Kidney (tissue), 13 donors: ENCODE measurements at regions not wholly inside any gene's neighbourhood (a gene's known extent, or its start where the extent isn't known, plus 50 kb on each side); places are given as distances from the start of the nearest gene placed in this dataset.

Experiments used
- DNase-seq, 5 donors: peaks; one replicate each; pipeline ENCODE4 v3.0.0-alpha.2; 2013 to 2020
- FAIRE-seq: peaks from 2 replicates; lab custom pipeline; 2012; peaks lifted over from hg19 to GRCh38; lab: Jason Lieb, UNC
- H3K27ac ChIP-seq, 2 donors: one replicate each; pipeline ENCODE4 v1.7.0; 2013; ENCODE audit warnings: low read depth in 2 of 2, low read length in 2 of 2, inconsistent platforms in 1 of 2
- H3K27me3 ChIP-seq: one replicate; pipeline ENCODE4 v1.7.1; 2013; ENCODE audit warnings: low read length, inconsistent platforms; ENCODE audit not compliant: control insufficient read depth, insufficient read depth
- H3K36me3 ChIP-seq, 3 donors: one replicate each; pipeline versions ENCODE4 v1.7.0 to v1.7.1; 2013; ENCODE audit warnings: low read length in 3 of 3, control low read depth in 1 of 3, inconsistent platforms in 1 of 3; ENCODE audit not compliant: insufficient read depth in 3 of 3, control insufficient read depth in 2 of 3
- H3K4me1 ChIP-seq, 3 donors: one replicate each; pipeline versions ENCODE4 v1.7.0 to v1.7.1; 2013; ENCODE audit warnings: low read length in 3 of 3, inconsistent platforms in 1 of 3, low read depth in 1 of 3; ENCODE audit not compliant: control insufficient read depth in 2 of 3, insufficient read depth in 2 of 3
- H3K4me3 ChIP-seq, 3 donors: one replicate each; pipeline versions ENCODE4 v1.7.0 to v1.8.1; 2013; ENCODE audit warnings: low read length in 3 of 3, control low read depth in 1 of 3, inconsistent platforms in 1 of 3
- H3K9ac ChIP-seq, 3 donors: one replicate each; pipeline versions ENCODE4 v1.7.0 to v1.7.1; 2013; ENCODE audit warnings: low read length in 3 of 3, control low read depth in 1 of 3, inconsistent platforms in 1 of 3
- H3K9me3 ChIP-seq, 3 donors: one replicate each; pipeline versions ENCODE4 v1.7.0 to v1.7.1; 2013; ENCODE audit warnings: low read length in 3 of 3, control low read depth in 1 of 3, inconsistent platforms in 1 of 3; ENCODE audit not compliant: control insufficient read depth in 2 of 3, insufficient read depth in 1 of 3
- CTCF ChIP-seq: IDR thresholded peaks from 3 replicates; pipeline ENCODE4 v1.5.1; 2012; ENCODE audit warnings: mild to moderate bottlenecking, moderate library complexity, borderline replicate concordance; ENCODE audit not compliant: insufficient read depth; ENCODE audit errors: extremely low read depth
- intact Hi-C: fragments of 100-400 bp; cut with DNase I; formaldehyde crosslinking; loops from one replicate; pipeline ENCODE4 v1.11.1; 2022
- donor health status: control.
- donor health status: control.
- donor health status: control.
- donor health status: control.
- donor health status: control.
- donor health status: DM: yes; HTN: yes; CAD: no.
- donor health status: Normal renal cell carcinoma (clear cell type).

DNA sequence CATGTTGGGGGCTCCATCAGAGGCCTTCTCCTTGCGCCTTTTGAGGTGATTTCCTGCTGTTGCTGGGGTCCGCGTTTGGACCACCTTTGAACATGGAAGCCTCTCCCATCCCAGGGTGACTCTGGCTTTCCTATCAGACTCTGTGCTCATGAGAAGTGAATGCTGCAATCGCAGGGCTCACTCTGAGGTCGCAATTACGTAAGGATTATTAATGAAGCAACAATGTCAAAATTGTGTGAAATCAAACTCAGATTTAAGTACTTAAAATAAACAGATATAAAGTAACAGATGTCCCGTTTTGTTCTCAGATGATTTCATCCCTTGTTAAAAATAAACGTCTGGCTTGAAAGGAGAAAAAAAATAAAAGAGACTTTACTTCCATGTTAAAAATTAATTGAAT lies 634.2 kb downstream of the BNC2 start:
- H3K9me3 ChIP-seq, result no peaks in the 10 kb centered on the region
- no peaks in the 10 kb centered on the region for H3K36me3 ChIP-seq
- no peak overlapping the region for H3K4me3 ChIP-seq
- peaks cover 0 to under 1% (median 0%) of the 10 kb centered on the region in 3 donors for H3K4me1 ChIP-seq
- peak; percentile 90 for FAIRE-seq
- H3K27me3 ChIP-seq, result no peaks in the 10 kb centered on the region
- intact Hi-C loops, result no loop called here
- TF ChIP-seq CTCF, result no peak
- DNase-seq, result no peak
- no peak overlapping the region for H3K27ac ChIP-seq
- no peak overlapping the region for H3K9ac ChIP-seq

DNA sequence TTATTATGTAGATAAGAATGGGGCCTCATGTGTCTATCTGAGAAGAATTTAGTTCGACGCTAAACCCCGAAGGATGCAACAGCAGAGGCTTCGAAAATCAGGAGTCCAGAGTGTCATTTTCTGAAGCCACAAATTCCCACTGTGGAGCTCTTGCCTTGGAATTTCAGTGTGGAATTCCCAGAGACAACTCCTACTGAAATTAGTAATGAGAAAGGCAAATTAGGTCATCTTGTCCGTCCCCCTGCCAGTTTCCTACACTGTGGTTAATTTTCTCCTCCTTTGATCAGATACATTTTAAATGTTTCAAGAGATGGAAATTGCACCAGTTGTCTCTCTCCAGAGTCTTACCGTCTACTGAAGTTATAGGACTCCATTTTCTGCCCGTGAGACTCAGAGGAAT lies 633.6 kb downstream of the BNC2 start:
- H3K9ac ChIP-seq, result no peak overlapping the region
- H3K27me3 ChIP-seq, result no peaks in the 10 kb centered on the region
- TF ChIP-seq CTCF, result no peak
- no peak overlapping the region for H3K4me3 ChIP-seq
- H3K27ac ChIP-seq, result no peak overlapping the region
- peaks cover 0 to 6% (median 0%) of the 10 kb centered on the region in 3 donors for H3K4me1 ChIP-seq
- H3K9me3 ChIP-seq, result no peaks in the 10 kb centered on the region
- FAIRE-seq (no peak), DNase-seq (no peak)
- intact Hi-C loops, result no loop called here
- H3K36me3 ChIP-seq, result no peaks in the 10 kb centered on the region

GRCh38 chr9:16238623-16239138 lies 631.8 kb downstream of the BNC2 start:
- FAIRE-seq, result no peak
- no peak for TF ChIP-seq CTCF

DNA sequence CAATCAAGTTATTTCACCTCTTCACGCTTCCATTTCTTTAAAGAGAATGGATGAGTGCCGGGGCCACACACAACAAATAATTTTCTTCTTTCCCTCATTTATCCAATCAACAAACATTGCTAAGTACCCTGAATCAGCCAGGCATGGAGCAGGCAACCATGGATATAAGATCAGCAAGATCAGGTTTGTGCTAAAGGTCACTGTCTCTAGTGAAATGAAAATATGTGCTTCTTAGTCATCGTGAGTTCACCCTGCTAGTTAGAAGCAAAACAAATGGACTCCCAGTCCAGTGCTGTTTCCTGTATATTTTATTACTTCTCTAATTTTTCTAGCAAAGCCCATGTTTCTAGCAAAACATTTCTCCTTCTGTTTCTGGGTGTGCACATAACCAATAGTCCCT lies 629.2 kb downstream of the BNC2 start:
- H3K9me3 ChIP-seq, result no peaks in the 10 kb centered on the region
- intact Hi-C loops, result no loop called here
- H3K9ac ChIP-seq, result no peak overlapping the region
- no peaks in the 10 kb centered on the region for H3K36me3 ChIP-seq
- DNase-seq (no peak), FAIRE-seq (no peak)
- peaks cover 0 to 12% (median 2%) of the 10 kb centered on the region in 3 donors for H3K4me1 ChIP-seq
- H3K27me3 ChIP-seq, result no peaks in the 10 kb centered on the region
- H3K4me3 ChIP-seq, result no peak overlapping the region
- TF ChIP-seq CTCF, result no peak
- H3K27ac ChIP-seq, result no peak overlapping the region

More at GRCh38 chr9:16238623-16239138, 631.8 kb downstream of the BNC2 start:
- Histone ChIP-seq H3K27me3 (no peaks in the 10 kb centered on the region), H3K27ac (no peak overlapping the region), H3K9ac (no peak overlapping the region), H3K36me3 (no peaks in the 10 kb centered on the region), H3K4me1 (peaks cover 0 to 7% (median 2%) of the 10 kb centered on the region in 3 donors), H3K4me3 (no peak overlapping the region), H3K9me3 (no peaks in the 10 kb centered on the region)
- DNase-seq, result no peak
- intact Hi-C loops, result no loop called here
